ENCODE measurements at regions not wholly inside any gene's neighbourhood (a gene's known extent, or its start where the extent isn't known, plus 50 kb on each side); places are given as distances from the start of the nearest gene placed in this dataset.

- H3K4me3 ChIP-seq, result no peak overlapping the region
- no peaks in the 10 kb centered on the region for H3K36me3 ChIP-seq
- H3K9me3 ChIP-seq, result no peaks in the 10 kb centered on the region
- WGBS, 2 donors, result 89 to 92% methylated on average over 2 of the region's 2 CpGs
- DNase-seq (ENCODE audit: low spot score in 2 of 2), result no peak
- TF ChIP-seq POLR2A (IDR thresholded peaks at IDR 0.05) (no peak), EP300 (IDR thresholded peaks at IDR 0.05) (no peak), CTCF (IDR thresholded peaks at IDR 0.05) (no peak)
- no peak overlapping the region for H3K27ac ChIP-seq
- H3K27me3 ChIP-seq, result no peaks in the 10 kb centered on the region
- no peaks in the 10 kb centered on the region for H3K4me1 ChIP-seq
Measured at GRCh38 chr1:224856973-224857372, 72.5 kb upstream of the DNAH14 start.

- 90 to 93% methylated on average over 2 of the region's 2 CpGs for WGBS, 2 donors
- DNase-seq (ENCODE audit: low spot score in 2 of 2), result no peak
- Histone ChIP-seq H3K27ac (no peak overlapping the region), H3K4me3 (no peak overlapping the region), H3K4me1 (no peaks in the 10 kb centered on the region), H3K36me3 (no peaks in the 10 kb centered on the region), H3K27me3 (no peaks in the 10 kb centered on the region), H3K9me3 (no peaks in the 10 kb centered on the region)
- no peak for TF ChIP-seq CTCF (IDR thresholded peaks at IDR 0.05)
- TF ChIP-seq EP300 (IDR thresholded peaks at IDR 0.05), result no peak
- TF ChIP-seq POLR2A (IDR thresholded peaks at IDR 0.05), result no peak
Measured at GRCh38 chr1:224859651-224860050, 69.8 kb upstream of the DNAH14 start.

- TF ChIP-seq CTCF (IDR thresholded peaks at IDR 0.05) (no peak), POLR2A (IDR thresholded peaks at IDR 0.05) (no peak)
- Histone ChIP-seq H3K36me3 (no peaks in the 10 kb centered on the region), H3K9me3 (peaks cover 0 to 5% (median 2%) of the 10 kb centered on the region in 4 donors), H3K4me3 (no peak overlapping the region), H3K4me1 (no peaks in the 10 kb centered on the region), H3K27me3 (no peaks in the 10 kb centered on the region), H3K27ac (no peak overlapping the region)
- WGBS, 2 donors, result 43 to 63% methylated on average over 6 of the region's 6 CpGs
- DNase-seq (ENCODE audit: low spot score in 2 of 2), result no peak
Measured at GRCh38 chr1:224860488-224861338, 68.8 kb upstream of the DNAH14 start.

GRCh38 chr1:224861339-224861716, 68.1 kb upstream of the DNAH14 start:
- Histone ChIP-seq H3K27ac (no peak overlapping the region), H3K27me3 (no peaks in the 10 kb centered on the region), H3K4me3 (no peak overlapping the region), H3K36me3 (no peaks in the 10 kb centered on the region), H3K4me1 (no peaks in the 10 kb centered on the region), H3K9me3 (peaks cover 0 to 7% (median 3%) of the 10 kb centered on the region in 4 donors)
- DNase-seq (ENCODE audit: low spot score in 2 of 2), result no peak
- TF ChIP-seq EP300 (IDR thresholded peaks at IDR 0.05) (no peak), CTCF (IDR thresholded peaks at IDR 0.05) (no peak), POLR2A (IDR thresholded peaks at IDR 0.05) (no peak)
- WGBS, 2 donors, result 46 to 61% methylated on average over 4 of the region's 4 CpGs

GRCh38 chr1:224863486-224863885, 66.0 kb upstream of the DNAH14 start:
- Histone ChIP-seq H3K27me3 (no peaks in the 10 kb centered on the region), H3K4me3 (no peak overlapping the region), H3K27ac (no peak overlapping the region), H3K36me3 (no peaks in the 10 kb centered on the region), H3K9me3 (peaks cover 0 to 20% (median 3%) of the 10 kb centered on the region in 4 donors), H3K4me1 (no peaks in the 10 kb centered on the region)
- 78 to 92% methylated on average over 2 of the region's 2 CpGs for WGBS, 2 donors
- DNase-seq (ENCODE audit: low spot score in 2 of 2), result no peak
- TF ChIP-seq EP300 (IDR thresholded peaks at IDR 0.05) (no peak), CTCF (IDR thresholded peaks at IDR 0.05) (no peak)
